ENCODE measurements at regions not wholly inside any gene's neighbourhood (a gene's known extent, or its start where the extent isn't known, plus 50 kb on each side); places are given as distances from the start of the nearest gene placed in this dataset.

DNA sequence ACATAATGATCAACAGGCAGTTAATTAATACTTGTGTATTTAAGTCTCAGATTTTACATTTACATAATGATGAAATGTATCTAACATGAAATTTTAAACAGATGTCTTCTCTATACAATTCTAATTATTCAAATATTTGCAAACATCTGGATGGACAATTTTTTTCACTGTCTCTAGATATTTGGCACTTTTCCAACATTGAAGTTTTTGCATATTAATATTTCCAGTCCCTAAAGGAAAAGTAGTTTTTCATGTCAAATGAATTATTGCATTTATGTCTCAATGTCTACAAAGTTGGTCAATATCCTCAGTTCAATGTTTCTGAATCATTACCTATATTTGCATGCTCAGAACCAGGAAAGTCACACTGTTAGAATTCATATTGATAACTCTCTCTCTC is 560.9 kb upstream of the PKDCC start:
- no peak for DNase-seq (ENCODE audit: low spot score)

GRCh38 chr2:41488888-41489287 is 558.9 kb upstream of the PKDCC start:
- DNase-seq (ENCODE audit: low spot score): no peak

DNA sequence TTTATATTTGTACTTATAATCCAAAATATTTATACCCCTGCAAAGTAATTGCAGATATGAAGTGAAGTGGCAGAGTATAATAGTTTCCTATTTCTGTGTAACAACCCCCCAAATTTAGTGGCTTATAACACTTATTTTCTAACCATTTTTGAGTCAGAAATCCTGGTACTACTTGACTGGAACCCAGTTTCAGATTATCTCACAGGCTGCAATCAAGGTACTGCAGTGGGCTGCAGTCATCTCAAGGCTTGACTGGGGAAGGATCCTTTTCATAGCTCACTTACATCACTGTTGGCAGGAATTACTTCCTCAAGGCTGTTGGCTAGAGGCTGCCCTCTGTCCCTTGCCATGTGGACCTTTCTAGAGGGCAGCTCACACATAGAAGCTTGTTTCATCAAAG is 558.2 kb upstream of the PKDCC start:
- DNase-seq (ENCODE audit: low spot score): no peak

GRCh38 chr2:41495050-41495449 is 552.8 kb upstream of the PKDCC start:
- DNase-seq (ENCODE audit: low spot score): no peak

DNA sequence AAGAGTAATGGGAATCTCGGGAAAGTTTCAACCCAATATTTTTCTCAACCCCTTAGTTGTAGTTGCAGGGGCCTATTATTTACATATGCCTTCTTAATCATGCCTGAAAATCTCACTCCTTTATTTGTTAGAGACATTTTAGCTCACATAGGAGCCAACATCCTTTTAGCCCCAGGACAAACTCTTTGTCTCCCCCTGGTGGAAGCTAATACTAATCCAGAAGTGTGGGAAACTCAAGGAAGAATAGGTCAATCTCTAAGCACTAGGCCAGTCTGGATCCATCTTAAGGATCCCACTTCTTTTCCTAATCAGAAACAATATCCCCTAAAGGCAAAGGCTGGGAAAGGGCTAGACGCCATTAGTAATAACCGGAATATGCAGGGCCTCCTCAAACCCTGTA is 550.9 kb upstream of the PKDCC start:
- DNase-seq (ENCODE audit: low spot score): no peak

DNA sequence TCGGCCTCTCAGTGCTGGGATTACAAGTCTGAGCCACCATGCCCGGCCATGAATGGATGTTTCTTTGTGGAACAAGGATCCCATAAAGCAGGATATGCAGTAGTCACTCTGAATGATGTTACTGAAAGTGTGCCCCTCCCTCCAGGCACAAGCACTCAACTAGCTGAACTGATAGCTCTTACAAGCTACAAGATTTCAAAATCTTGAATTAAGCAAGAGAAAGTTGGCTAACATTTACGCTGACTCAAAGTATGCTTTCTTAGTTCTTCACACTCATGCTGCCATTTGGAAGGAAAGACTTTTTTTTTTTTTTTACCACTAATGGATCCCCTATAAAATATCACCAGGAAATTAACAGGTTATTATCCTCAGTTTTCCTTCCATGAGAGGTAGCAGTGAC is 549.0 kb upstream of the PKDCC start:
- DNase-seq (ENCODE audit: low spot score): no peak

DNA sequence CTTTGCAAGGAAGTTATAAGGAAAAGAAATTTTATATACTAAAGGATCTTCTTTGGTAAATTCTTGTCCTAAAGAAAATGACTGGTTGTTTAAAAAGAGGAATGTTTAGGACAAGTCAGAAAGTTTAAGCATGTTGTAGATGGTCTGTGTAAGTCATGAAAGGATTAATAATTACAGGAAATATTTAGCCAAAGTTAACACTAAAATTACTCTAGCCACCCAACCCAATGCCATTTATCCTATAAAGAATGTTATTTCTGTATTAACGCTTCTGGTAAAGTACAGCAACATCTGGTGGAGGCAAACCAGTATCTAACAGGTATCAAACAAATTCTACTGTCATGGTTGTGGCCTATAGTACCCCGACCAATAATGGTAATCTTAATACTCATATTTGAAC is 546.9 kb upstream of the PKDCC start:
- DNase-seq (ENCODE audit: low spot score): no peak

- DNase-seq (ENCODE audit: low spot score): no peak
Measured at GRCh38 chr2:41502752-41503151, 545.1 kb upstream of the PKDCC start.

DNA sequence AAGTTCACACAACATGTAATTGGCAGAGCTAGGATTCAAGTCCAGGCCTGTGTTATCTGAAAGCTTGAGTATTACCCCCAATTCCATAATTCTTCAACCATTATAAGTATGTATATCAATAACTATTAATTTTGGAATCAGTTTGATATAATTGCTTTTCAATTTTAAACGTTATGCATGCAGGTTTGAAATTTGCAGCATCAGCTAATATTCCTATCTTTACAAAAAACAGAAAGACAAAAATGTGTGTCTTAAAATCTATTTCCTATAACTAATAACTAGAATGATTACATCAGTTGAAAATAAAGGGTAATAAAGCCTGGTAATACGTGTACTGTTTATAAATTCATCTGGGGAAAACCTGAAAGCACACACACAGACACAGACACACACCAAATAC is 543.3 kb upstream of the PKDCC start:
- no peak for DNase-seq (ENCODE audit: low spot score)

- no peak for DNase-seq (ENCODE audit: low spot score)
Measured at GRCh38 chr2:41510108-41510507, 537.7 kb upstream of the PKDCC start.

DNA sequence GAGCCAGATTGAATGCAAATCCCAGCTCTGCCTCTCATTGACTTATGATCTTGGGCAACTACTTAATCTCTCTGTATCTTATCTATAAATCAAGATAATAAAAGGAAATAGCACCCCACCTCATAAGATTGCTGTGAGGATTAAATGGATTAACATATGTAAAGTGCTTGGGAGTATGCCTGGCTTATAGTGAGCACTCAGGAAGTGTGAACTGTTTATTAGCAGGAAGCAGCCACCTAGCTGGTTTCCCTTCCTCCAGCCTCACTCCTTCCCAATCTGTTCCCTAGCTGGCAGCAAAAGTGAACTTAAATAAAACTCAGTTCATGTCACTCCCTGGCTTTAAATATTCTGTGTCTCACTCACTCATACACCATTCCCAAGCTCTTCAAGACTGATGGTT is 526.6 kb upstream of the PKDCC start:
- no peak for DNase-seq (ENCODE audit: low spot score)

DNA sequence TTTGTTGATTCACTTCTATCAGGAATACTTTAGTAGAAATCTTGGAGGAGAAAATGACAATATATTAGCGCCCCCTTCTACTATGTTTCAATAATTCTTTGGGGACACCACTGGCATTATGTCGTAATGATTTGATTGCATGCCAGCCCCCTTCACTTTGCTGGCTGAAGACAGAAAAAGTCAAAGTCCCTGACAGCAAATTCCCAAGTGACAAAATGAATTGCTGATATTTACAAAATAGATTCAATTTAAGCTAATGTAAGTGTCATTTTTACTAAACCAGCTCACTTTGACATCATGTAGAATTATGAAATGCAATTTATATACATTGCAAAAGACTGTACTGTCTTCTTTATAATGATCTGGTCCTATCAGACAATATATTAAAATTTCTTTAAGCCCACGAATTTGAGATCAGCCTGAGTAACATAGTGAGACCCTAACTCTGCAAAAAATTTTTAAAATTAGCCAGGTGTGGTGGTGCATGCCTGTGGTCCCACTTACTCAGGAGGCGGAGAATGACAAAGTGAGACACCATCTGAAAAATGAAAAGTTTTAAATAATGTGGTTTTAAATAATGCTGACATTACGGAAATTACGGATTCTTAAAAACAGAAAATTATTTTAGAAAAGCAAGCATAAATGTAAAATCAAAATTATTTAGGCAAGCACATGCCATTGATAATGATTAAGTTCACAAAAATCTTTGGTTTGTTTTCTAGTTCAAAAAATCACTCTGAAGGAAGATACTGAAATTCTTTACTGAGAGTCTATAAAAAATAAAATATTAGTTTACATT is 520.1 kb upstream of the PKDCC start:
- no peak for DNase-seq (ENCODE audit: low spot score)

GRCh38 chr2:41535575-41535974 is 512.2 kb upstream of the PKDCC start:
- no peak for DNase-seq (ENCODE audit: low spot score)

DNA sequence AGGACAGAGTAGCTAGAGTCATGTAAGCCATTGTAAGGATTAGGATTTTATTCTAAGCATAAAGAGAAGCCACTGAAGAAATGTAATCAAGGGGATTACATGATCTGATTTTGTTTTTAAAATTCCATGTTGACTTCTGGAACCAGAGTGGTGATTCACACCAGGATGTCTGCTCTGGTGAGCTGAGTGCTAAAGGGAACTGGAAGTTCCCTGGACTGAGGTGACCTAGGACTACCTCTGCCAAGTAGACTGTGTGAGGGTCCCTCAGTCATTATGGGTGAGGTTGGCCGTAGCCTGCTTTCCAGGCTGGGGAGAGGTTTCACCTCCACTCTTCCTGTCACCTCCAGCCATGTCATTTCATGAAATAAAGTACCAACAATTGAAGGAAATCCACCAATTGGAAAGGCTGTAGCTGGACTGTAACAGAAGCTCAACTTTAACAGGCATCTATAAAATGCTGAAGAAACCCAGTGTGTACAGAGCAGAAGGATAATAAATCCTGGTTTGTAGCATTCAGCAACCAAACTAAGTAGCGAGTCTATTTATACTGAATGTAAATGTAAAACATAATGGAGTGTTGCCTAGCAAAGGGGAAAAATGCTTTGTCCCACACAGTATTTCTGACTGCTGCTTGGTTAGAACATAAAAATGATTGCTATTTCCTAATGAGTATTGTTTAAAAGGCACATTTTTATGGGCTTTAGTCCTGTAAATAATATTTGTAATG is 507.4 kb upstream of the PKDCC start:
- DNase-seq (ENCODE audit: low spot score): no peak

- DNase-seq (ENCODE audit: low spot score): no peak
Measured at GRCh38 chr2:41543726-41544125, 504.1 kb upstream of the PKDCC start.

- no peak for DNase-seq (ENCODE audit: low spot score)
Measured at GRCh38 chr2:41544709-41545108, 503.1 kb upstream of the PKDCC start.

- no peak for DNase-seq (ENCODE audit: low spot score)
Measured at GRCh38 chr2:41546031-41546430, 501.8 kb upstream of the PKDCC start.

DNA sequence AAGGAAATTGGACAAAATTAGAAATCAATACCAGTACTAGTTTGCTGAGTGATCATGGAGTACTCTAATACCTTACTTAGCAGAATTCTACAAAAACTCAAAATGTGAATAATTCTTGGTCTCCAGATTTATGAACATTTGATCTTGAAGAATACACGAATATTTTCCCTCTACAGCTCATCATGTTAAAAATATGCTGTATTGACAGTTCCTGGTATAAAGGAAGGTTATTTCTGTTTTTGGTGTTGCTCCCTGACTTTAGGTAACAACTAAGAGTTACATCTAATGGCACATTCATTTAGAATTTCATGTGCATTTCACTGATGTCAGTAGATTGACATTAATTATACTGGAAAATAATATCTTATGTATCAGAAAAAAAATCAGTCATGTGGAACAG is 479.2 kb upstream of the PKDCC start:
- no peak for DNase-seq (ENCODE audit: low spot score)

GRCh38 chr2:41572154-41572553 is 475.7 kb upstream of the PKDCC start:
- DNase-seq (ENCODE audit: low spot score): no peak

DNA sequence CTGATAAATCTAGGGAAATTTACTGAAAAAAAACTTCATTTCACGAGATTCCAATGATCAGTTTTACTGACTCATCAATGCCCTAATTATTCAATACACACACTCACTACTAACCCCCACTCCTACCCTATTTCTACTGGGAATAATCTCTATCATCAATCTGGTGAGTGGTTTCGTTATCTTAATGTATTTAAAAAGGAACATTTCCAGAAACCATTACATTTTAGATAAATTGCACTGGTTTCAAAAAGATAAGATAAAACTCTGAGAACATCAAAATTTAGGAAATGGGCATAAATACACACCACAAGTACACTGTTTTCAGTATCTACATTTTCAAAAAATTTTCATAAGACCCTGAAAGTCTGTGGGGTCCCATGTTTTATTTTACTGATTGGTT is 471.4 kb upstream of the PKDCC start:
- DNase-seq (ENCODE audit: low spot score): no peak

DNA sequence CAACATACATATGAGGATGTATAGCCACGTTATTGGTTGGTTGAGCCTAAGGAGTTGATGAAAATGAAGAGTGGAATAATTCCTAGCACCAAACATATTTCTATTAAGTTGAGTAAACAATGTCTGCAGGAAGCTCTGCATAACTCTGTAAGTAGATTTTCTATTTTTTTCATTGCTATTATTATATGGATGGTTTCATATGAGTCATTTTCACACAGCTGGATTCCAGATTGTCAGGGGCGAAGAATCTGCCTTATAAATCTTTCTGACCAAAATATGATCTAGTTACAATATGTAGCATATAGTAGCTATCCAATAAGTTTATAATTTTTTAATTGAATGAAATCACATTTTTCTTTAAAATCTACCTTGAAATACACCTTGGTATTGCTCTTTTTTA is 468.0 kb upstream of the PKDCC start:
- no peak for DNase-seq (ENCODE audit: low spot score)

GRCh38 chr2:41580806-41581205 is 467.0 kb upstream of the PKDCC start:
- no peak for DNase-seq (ENCODE audit: low spot score)

GRCh38 chr2:41595240-41595639 is 452.6 kb upstream of the PKDCC start:
- DNase-seq (ENCODE audit: low spot score): no peak

DNA sequence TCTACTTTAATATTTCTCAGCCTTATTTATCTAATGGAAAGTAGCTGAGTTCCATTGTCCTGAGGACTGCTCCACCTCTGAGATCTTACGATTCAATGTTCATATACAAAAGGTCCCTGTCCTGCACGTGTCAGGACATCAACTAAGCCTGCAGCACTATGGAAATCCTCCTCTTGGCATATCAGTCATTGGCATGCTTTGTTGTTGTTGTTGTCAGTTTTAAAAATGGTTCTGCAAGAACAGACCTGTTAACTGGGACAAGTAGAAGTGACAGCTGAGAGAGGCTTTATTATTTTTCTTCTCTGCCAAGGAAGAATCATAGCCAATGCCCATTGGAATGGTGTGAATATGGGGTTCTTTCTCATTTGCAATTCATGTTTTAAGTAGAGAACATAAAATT is 450.1 kb upstream of the PKDCC start:
- DNase-seq (ENCODE audit: low spot score): no peak
